ENCODE measurements at regions not wholly inside any gene's neighbourhood (a gene's known extent, or its start where the extent isn't known, plus 50 kb on each side); places are given as distances from the start of the nearest gene placed in this dataset.
"Not testable (repeated sequence)": the region's sequence is repeated elsewhere in the genome, so short reads cannot be mapped to it uniquely, and the experiment has no call there.

DNA sequence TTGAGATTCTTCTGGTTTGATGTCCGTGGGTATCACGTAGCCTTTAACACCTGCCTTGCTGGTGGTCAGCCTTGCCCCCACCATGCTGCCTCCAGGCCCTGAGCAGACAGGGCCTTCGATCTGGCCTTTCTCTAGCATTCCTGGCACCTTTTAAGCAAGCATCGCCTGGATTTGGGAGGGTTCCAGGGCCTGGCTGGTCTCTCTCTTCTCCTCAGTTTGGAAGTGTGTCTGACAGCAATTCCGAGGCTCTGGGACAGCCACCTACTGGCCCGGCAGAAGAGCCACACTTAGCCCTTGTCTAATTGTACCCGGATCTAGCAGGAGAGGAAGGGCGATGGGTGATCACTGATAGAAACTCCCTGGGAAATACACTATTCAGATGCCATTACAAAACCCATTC is 441.3 kb upstream of the MKI67 start:
- DNase-seq, result no peak

DNA sequence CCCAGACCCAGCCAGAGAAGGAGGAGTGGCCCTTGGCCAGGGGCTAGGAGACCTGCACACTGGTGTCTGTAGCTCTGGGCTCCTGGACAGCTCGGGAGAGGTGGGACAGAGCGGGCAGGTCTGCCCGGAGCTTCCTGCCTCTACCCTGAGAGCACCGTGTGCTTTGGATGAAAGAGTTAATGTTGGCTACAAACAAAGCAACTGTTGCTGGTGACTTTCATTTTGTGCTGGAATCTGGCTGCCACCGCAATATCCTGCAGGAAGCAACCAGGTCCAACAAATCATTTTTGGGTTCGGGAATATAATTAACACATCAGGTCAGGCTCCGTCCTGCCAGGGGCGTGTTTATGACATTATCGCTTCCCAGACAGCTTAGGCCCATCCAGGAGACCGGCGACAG is 441.8 kb upstream of the MKI67 start:
- no peak for DNase-seq

DNA sequence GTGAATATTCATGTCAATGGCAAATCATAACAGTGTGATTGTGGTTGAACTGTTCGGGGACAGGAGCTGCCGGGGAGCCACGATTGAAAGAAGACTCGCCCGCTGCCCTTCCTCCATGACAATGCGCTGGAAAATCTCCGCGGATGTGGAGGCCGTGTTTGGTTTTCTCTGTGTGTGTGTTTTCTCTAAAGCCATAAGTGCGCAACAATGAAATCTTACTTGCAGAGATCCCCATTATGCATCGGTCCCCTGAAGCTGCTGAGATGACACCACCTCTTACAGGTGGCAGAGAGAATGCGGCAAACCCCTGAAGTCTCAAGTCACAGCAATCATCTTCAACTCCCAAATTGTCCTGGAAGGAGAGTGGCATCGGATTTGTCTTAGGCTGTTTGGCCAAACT is 442.3 kb upstream of the MKI67 start:
- no peak for DNase-seq

DNA sequence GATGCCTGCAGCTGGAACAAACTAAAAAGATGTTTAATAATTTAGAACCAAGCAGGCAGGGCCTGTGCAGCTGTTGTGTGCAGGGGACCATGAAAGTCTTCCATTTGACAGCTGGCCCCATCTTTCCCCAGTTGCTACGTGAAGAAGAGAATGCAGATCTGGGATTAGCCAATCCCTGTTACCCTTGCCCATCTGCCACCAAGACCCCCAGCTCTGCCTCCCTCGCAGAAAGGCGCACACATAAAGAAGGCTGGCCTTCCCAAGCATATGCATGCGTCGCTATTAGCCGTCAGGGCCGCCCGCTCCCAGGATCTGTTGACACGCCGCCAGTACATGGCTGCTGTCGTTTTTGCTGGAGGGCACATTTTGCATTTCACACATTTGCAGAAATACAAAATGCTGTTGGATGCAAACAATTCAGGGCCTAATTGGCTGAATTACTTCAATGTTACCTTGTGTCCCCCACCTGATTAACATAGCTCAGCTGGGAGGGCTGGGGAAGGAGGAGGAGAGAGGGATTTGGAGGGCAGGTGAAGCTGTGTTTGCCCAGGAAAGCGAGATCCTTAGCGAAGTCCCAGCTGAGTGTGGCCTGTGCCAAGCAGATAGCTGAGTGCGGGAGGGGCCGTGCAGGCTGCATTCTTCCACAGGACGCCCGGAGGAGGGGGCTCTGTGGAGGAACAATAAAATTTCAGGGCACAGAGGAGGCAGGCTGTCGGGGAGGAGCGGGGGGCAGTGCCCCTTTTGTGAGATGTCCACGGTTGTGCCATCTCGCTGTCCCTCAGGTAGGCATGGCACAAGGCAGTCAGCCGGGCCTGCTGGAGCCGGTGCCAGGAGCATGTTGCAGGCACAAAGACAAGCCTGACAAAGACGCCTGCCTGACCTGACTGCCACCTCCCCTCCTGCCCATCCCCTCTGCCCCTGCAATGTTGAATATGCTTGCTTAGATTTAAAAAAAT is 443.0 kb upstream of the MKI67 start:
- no peak for DNase-seq

- no peak for DNase-seq
Observed at GRCh38 chr10:128570319-128570995, 444.2 kb upstream of the MKI67 start.

DNA sequence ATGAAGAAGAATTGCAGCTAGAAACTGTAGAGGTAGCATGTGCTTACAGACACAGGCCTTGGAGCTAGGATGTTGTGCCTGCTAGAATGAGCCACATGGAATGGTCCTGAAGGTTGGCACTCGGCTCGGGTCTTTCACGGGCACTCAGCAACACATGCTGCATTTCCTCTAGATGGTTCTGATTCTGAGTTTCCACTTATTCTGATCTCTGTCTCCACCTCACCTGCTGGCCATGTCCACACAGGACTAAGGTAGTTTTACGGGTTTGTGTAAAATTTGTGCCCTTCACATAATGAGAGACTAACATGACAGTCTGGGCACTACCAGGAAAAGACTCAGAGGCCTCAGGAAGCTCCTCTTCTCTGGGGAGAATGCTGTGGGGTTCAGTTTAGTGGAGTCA is 444.8 kb upstream of the MKI67 start:
- no peak for DNase-seq

- DNase-seq, result no peak
Observed at GRCh38 chr10:128571745-128572144, 445.5 kb upstream of the MKI67 start.

- no peak for DNase-seq
Observed at GRCh38 chr10:128572696-128573095, 446.5 kb upstream of the MKI67 start.

DNA sequence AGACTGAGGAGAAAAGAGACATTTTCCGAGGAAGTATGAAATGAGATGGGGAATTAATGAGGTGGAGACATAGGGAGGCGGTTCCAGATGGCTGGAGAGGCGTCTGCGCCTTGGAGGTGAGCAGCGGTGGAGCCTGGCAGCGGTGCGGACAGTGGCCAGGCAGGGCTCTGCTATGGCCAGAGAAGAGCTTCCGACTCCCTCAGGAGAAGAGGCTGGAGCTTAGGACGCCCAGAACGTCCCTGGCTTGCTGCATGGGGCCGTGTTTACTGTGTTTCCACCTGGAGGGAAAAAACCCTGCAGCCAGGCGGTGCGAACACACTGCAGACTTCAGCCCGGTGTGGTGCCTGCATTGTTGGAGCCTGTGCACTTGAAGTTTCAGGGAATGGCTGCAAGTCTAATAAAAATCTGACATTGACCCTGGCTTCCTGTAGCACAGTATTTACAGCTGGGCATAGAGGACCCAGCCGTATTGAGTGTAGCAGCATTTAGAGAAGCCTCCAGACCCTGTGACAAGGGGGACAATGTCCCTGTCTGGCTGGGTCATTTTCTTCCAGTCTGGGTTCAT is 447.1 kb upstream of the MKI67 start:
- DNase-seq, result no peak

- no peak for DNase-seq
Observed at GRCh38 chr10:128573986-128574385, 447.8 kb upstream of the MKI67 start.

DNA sequence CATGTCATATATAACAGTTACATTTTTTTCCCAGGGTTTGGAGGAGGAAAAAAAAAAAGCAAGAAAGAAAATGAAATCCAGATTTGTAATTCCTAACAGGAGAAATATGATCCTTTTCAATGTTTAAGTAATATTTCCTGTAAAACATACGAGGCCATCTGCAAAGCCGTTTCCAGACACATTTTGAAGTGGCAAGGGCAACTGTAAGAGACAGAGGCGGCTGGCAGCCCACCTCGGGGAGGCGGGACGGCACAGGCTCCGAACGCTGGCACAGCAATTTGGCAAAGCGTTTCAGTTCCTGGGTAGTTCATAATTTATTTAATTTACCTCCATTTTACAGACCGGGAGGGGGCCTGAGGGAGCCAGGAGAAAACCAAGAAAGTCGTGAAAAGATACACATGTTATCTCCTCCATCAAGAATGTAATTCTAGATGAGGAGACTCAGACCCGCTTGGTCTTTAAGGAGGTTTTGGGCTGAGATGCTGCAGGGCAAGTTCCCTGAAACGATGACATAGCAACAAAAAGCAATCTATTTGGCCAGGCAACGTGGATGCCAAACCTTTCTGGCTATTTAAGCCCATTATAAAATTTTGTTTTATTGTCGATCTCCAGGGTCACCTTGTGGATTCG is 448.5 kb upstream of the MKI67 start:
- DNase-seq, result no peak

DNA sequence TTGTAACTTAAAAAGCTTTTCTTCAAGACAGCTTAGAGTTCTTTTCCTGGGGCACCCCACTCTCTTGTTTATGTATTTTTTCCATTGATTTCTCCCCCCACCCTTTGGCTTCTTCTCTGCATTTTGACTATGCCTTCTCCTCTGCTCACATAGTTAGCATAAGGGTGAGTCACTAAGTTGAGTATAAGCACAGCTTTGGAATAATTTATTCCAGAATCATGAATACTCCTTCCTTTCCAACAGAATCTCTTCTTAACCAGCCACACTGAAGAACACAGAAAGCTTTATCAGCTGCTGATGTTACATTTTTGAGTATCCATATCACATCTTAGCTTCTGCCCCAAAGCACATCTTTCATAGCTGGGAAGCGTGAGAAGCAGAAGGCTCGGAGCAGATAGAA is 449.5 kb upstream of the MKI67 start:
- DNase-seq, result no peak

DNA sequence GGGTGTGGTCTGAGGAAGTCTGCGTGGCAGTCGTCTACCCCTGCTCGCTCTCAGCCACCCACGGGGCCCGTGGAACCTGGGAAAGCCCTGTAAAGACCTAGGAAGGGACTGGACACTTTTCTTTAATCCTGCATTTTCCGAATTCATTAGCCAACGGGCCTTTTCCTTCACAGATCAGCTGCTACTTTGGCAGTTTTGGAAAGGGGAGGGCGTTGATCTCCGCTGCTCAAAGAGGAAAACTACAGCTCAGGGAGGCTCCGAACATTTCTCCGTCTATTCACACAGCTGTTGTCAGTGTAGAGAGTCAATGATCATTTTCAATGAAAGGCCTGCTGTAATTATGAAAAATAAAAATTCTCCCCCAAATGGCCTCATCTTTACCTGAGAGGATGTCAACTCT is 450.1 kb upstream of the MKI67 start:
- DNase-seq, result no peak

GRCh38 chr10:128576943-128577670 is 450.9 kb upstream of the MKI67 start:
- no peak for DNase-seq

GRCh38 chr10:128577958-128578750 is 451.9 kb upstream of the MKI67 start:
- no peak for DNase-seq

DNA sequence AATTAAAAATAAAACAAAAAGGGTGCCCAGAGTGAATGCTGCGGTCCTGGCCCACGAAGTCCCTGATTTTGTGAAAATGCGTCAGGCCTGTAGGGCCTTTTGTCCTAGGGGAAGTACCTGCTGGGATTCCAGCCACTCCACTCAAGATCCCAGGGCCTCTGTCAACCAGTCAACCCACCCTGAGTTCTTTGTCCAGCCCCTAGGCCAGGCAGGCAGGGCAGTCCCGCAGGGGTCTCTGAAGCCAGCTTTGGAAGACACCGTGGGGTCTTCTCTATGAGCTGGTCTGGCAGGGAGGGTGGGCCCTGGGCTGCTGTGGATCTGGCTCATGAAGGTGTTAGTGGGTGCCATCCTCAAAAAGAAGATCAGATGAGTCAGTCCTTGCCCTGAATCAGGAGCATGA is 452.5 kb upstream of the MKI67 start:
- DNase-seq, result no peak

DNA sequence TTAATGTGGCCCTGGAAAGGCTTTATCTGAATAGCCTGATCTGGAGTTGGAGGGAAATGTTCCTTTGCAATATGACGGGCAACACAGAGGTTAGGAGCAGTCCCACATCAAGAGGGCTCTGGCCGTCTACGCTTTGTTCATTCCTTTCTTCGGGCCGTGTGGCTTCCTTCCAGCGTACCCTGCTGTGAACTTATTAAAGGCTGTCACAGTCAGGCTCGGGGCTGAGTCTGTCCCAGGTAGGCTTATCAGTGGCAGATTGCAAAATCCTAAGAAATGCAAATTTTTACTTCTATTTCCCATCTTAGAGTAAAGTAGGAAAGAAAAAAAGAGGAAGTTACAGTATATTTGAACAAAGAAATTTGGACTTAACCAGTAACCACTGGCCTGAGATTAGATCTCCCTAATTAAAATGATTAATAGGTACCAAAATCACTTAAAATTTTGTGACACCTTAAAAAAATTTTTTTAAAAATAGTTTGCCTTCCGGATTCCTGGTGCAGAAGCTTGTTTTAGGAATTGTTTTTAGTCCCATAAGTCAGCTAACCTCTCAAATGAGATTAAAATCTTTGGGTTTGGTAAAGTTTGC is 453.1 kb upstream of the MKI67 start:
- no peak for DNase-seq

DNA sequence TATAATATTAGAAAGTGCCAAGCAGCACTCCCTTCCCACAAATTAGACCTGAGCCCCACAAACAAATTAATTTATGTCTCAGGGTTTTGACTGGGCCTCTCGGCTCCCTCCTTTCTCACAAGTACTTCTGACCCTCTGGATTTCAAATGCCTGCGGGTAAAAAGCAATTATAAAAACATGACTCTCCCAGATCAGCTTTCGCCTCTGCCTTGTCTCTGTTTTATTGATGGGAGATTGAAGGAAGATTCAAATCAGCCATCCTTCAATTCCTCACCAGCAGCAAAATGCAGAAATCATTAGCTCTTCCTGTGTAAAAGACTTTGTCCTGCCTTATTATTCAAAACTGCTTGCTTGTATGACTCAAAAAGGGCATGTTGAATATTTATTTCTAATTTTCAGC is 453.7 kb upstream of the MKI67 start:
- DNase-seq, result no peak

GRCh38 chr10:128583125-128583524 is 456.9 kb upstream of the MKI67 start:
- not testable (repeated sequence) for DNase-seq

DNA sequence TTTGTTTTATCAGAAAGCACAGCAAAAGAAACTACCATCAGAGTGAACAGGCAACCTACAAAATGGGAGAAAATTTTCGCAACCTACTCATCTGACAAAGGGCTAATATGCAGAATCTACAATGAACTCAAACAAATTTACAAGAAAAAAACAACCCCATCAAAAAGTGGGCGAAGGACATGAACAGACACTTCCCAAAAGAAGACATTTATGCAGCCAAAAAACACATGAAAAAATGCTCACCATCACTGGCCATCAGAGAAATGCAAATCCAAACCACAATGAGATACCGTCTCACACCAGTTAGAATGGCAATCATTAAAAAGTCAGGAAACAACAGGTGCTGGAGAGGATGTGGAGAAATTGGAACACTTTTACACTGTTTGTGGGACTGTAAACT is 460.4 kb upstream of the MKI67 start:
- DNase-seq, result not testable (repeated sequence)

GRCh38 chr10:128587689-128588088 is 461.5 kb upstream of the MKI67 start:
- DNase-seq, result no peak

DNA sequence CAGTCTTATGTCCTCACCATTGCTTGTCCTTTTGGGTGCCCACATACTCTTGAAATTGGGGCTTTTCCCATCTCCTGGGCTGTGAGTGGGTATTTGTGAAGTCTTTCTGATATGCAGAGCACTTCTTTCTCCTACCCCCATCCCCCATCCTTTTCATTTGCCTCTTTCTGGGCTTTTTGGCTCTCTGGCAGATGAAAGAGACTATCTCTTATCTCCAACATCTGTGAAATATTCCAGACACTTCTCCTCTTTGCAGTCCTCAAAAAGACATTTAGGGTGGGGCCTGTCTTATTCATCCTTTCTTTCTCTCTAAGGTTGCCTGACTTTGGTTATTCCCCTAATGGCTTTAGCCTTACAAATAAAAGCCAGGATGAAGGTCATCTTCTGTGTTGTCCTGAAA is 462.2 kb upstream of the MKI67 start:
- no peak for DNase-seq

Measured in NCI-H226 (cell line).